NCI-H69 (cell line): ENCODE measurements at regions not wholly inside any gene's neighbourhood (a gene's known extent, or its start where the extent isn't known, plus 50 kb on each side); places are given as distances from the start of the nearest gene placed in this dataset.
A peak's percentile ranks its signal among the peaks of the same experiment; 100 is the strongest.

ENCODE experiments used
- DNase-seq: peaks from one replicate; lab custom pipeline; 2025; lab: John Stamatoyannopoulos, UW

DNA sequence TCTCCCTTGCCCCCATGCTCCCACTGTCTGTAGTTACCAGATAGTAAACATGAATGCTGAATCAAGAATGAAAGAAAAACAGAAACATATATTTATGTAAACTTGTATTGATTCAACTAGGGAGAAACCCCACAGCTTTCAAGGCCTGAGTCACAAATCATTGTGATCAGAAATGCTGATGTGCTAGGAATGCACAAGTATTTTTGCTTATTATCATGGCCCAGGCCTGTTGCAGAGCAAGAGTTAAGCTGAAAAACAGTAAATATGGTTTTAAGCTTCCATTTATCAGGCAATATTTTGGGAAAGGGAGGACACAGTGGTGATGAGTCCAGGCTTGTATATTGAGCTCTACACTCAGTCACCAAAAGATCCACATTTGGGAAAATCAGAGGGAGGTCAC, 669.6 kb downstream of the DIAPH3 start:
- DNase-seq: no peak

DNA sequence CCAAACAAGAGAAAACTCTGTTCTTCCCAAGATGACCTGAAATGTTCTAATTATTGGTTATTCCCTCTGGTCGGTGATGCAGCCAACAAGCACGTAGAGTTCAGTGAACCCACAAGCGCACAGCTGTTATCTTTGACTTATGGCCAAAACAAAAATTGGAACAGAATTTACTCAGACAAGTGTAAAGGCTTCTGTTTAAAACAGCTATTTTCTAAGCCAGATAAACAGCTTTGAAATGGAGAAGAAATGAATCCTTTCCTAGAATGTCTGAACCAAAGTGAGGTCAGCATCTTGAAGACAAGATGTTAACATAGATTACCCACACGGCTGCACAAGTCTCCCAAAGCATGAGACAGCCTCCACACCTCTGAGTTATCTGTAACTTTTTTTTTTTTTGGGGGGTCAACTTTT, 669.2 kb downstream of the DIAPH3 start:
- peak; percentile 69 for DNase-seq

DNA sequence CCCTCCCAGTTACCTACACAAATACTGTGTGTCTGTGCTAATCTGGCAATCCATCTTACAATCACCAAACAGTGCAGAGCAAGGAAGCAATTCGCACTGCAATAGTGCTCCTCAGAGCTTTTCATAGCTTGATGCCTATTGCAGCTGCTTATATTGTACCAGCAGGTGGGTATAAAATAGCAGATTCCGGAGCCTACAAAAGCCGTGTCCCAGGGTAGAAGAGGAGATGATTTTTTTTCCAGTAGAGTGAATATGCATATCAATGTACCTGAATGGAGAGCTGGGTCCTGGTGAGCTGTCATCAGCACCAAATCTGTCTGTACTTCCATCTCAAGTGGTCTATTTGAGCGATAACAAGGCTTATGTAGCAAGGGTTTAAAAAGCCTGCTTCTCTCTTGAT, 668.4 kb downstream of the DIAPH3 start:
- DNase-seq: peak; percentile 43

DNA sequence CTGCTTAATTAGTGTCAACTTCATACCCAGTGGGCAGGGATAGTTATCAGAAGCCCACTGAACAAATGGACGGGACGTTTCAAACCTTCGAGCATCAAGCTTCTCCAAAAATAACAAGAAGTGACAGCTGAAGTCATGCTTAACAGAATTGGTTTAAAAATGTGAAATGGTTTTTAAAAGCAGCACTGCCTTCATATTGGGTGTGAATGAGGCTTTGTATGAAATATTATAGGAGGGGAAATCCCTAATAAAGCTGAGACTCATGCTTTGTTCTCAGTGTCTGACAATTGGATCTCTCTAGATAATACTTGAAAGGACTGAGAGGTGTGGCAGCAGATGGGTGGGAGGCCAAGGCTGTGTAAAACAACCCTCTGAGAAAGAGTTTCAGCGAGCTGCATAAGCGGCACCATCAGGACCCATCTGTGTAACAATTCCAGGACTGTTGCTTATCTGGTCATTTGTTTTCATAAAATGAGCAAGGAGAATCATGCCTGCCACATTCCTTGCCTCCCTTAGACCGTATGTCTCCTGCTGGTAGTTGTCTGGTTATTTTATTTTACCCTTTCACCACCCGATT, 667.7 kb downstream of the DIAPH3 start:
- DNase-seq: peak; percentile 56

GRCh38 chr13:59497621-59498247, 666.0 kb downstream of the DIAPH3 start:
- no peak for DNase-seq

- no peak for DNase-seq
Measured at GRCh38 chr13:59501004-59501403, 662.7 kb downstream of the DIAPH3 start.

GRCh38 chr13:59504407-59504806, 659.3 kb downstream of the DIAPH3 start:
- DNase-seq: peak; percentile 92

- no peak for DNase-seq
Measured at GRCh38 chr13:59510386-59510785, 653.3 kb downstream of the DIAPH3 start.

DNA sequence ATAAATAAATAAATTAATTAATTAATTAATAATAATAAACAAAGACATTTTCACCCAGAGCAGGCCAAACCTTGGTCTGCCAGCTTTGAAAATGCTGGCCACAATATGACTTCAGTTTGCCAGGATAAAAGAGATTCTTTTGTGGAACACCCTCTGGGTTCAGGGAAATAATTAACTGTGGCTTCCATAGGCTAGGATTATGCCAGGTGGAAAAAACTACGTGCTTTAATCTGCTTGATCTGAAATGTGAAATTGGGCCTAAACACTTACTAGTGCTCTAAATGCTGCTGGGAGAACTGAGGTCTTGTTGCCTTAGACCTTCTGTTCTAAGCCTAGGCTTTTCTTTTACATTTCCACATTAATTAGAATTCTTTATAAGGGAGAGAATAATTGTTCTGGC, 650.0 kb downstream of the DIAPH3 start:
- no peak for DNase-seq

- no peak for DNase-seq
Measured at GRCh38 chr13:59514316-59514715, 649.4 kb downstream of the DIAPH3 start.

GRCh38 chr13:59519819-59520218, 643.9 kb downstream of the DIAPH3 start:
- DNase-seq: no peak

- DNase-seq: no peak
Measured at GRCh38 chr13:59521549-59521948, 642.2 kb downstream of the DIAPH3 start.

DNA sequence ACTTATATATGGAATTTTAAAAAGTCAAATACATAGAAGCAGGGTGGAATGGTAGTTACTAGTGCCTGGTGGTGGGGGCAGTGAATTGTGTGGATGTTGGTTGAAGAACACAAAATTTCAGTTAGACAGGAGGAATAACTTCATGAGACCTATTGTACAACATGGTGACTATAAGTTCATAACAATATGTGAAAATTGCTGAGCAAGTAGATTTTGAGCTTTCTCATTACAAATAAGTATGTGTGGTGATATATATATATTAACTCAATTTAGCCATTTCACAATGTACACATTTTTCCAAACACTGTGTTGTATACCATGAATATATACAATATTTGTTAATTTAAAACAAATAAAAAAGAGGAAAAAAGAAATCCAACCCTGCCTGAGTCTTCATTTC, 641.1 kb downstream of the DIAPH3 start:
- DNase-seq: no peak

- DNase-seq: no peak
Measured at GRCh38 chr13:59527500-59527899, 636.2 kb downstream of the DIAPH3 start.

GRCh38 chr13:59531571-59532091, 632.1 kb downstream of the DIAPH3 start:
- DNase-seq: peak; percentile 93

- peak; percentile 14 for DNase-seq
Measured at GRCh38 chr13:59532405-59532804, 631.3 kb downstream of the DIAPH3 start.

- peak; percentile 68 for DNase-seq
Measured at GRCh38 chr13:59533561-59534555, 629.9 kb downstream of the DIAPH3 start.

DNA sequence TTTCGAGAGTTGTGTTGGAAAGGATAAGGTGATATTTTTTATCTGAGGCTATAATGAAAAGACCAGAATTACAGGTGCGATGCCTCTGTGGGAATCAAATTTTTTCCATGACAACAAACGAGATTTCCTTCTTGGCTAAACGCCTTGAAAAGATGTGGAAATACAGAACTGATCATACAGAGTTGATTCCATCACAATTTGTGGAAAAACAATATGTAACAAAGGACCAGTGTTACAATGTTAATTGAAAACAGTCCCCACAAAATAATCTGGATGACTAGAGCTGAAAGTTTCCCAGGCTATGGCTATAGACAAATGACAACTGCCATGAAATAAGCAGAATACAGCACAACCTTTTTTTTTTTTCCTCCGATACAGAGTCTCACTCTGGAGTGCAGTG, 628.9 kb downstream of the DIAPH3 start:
- no peak for DNase-seq

- no peak for DNase-seq
Measured at GRCh38 chr13:59537500-59537899, 626.2 kb downstream of the DIAPH3 start.

GRCh38 chr13:59538512-59538911, 625.2 kb downstream of the DIAPH3 start:
- DNase-seq: no peak

- DNase-seq: peak; percentile 81
Measured at GRCh38 chr13:59542303-59542702, 621.4 kb downstream of the DIAPH3 start.

DNA sequence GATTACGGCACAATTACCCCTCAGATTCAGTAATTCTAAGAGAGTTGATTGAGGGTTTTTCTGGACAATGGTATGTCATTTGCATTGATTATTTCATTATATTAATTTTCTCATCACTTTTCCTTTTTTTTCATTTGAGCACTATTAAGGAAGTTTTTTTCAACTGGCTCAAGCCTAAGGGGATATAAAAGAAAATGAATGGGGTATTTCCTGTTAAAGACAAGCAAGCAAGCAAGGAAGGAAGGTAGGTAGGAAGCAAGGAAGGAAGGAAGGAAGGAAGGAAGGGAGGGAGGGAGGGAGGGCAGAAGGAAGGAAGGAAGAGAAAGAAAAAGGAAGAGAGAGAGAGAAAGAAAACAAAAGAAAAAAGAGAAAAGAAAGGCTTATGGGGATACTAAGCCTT, 620.3 kb downstream of the DIAPH3 start:
- DNase-seq: no peak

DNA sequence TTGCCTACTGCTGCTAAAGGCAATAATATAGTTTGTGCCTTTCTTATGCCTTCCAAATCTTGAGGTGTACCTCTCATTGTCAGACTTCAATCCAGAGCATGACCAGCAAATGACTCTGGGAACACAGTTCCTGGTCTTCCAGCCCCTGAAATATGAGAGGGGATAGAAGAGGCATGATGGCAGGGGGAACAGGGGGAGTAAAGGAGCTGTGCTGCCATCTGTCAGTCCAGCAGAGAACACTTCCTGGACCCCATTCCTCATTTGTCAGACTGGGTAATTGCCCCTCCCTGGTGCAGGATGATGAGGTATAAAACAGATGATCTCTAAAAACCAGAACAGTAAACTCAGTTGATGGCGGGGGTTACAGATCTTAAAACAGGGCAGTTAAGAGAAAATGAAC, 618.7 kb downstream of the DIAPH3 start:
- peak; percentile 74 for DNase-seq
